ENCODE measurements at regions not wholly inside any gene's neighbourhood (a gene's known extent, or its start where the extent isn't known, plus 50 kb on each side); places are given as distances from the start of the nearest gene placed in this dataset.

DNA sequence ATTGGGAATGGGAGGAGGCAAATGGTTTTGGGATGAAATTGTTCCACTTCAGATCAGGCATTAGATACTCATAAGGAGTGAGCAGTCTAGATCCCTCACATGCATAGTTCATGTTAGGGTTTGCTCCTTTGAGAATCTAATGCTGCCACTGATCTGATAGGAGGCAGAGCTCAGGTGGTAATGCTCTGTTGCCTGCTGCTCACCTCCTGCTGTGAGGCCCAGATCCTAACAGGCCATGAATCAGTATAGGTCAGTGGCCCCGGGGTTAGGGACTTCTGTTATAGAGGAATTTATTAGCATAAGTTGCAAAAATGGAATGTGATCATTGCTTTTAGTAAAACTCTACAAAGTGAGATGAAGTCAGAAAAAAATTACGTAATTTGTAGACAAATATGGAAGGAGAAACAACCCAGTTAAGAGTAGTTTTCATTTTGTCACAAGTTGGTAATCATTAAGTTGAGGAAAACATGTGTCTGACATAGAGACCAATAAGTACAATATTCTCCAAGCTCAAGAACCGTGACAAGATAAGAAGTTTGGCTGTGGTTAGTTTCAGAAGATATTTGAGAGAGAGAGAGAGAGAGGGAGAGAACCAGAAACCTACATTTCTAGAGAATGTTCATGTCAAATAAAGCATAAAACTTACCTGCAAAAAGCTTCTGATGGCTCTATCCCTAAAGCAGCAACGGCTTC is 689.7 kb upstream of the PRMT6 start:
- TF ChIP-seq, protein P1, sequence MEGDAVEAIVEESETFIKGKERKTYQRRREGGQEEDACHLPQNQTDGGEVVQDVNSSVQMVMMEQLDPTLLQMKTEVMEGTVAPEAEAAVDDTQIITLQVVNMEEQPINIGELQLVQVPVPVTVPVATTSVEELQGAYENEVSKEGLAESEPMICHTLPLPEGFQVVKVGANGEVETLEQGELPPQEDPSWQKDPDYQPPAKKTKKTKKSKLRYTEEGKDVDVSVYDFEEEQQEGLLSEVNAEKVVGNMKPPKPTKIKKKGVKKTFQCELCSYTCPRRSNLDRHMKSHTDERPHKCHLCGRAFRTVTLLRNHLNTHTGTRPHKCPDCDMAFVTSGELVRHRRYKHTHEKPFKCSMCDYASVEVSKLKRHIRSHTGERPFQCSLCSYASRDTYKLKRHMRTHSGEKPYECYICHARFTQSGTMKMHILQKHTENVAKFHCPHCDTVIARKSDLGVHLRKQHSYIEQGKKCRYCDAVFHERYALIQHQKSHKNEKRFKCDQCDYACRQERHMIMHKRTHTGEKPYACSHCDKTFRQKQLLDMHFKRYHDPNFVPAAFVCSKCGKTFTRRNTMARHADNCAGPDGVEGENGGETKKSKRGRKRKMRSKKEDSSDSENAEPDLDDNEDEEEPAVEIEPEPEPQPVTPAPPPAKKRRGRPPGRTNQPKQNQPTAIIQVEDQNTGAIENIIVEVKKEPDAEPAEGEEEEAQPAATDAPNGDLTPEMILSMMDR (conservative IDR thresholded peaks at IDR 0.05; ENCODE audit: low read length): no peak
- no peak for TF ChIP-seq EZH2phosphoT487 (IDR thresholded peaks at IDR 0.05; ENCODE audit: borderline replicate concordance)
